HAP-1 (cell line): ENCODE measurements at regions not wholly inside any gene's neighbourhood (a gene's known extent, or its start where the extent isn't known, plus 50 kb on each side); places are given as distances from the start of the nearest gene placed in this dataset.

Source experiments
- DNase-seq, 2 experiments: peaks; one replicate each; pipeline ENCODE4 v3.0.0-alpha.2; 2016 to 2020; ENCODE audit warnings: low spot score in 2 of 2
- H3K27me3 ChIP-seq: fragments of 250-450 bp; sonication (Bioruptor Pico); 2 replicates; pipeline ENCODE4 v1.5.1; 2020; ENCODE audit warnings: low read depth, mild to moderate bottlenecking, moderate library complexity
- H3K36me3 ChIP-seq: fragments of 250-450 bp; sonication (Bioruptor Pico); replicated peaks from 2 replicates; pipeline ENCODE4 v1.5.1; 2020; ENCODE audit warnings: mild to moderate bottlenecking
- H3K4me1 ChIP-seq: fragments of 250-450 bp; sonication (Bioruptor Pico); 2 replicates; pipeline ENCODE4 v1.5.1; 2020; ENCODE audit warnings: mild to moderate bottlenecking
- H3K4me3 ChIP-seq: fragments of 250-450 bp; sonication (Bioruptor Pico); 2 replicates; pipeline ENCODE4 v1.5.1; 2020; ENCODE audit warnings: mild to moderate bottlenecking, moderate library complexity
- H3K9me3 ChIP-seq: fragments of 250-450 bp; sonication (Bioruptor Pico); 2 replicates; pipeline ENCODE4 v1.5.1; 2020; ENCODE audit warnings: mild to moderate bottlenecking, moderate library complexity
- in situ Hi-C: fragments of 300-500 bp; cut with MboI; formaldehyde crosslinking; loops from 3 replicates; pipeline ENCODE4 v1.14.3; 2020; ENCODE audit warnings: low sequenced_read_pairs, inconsistent platforms, mixed read lengths

DNA sequence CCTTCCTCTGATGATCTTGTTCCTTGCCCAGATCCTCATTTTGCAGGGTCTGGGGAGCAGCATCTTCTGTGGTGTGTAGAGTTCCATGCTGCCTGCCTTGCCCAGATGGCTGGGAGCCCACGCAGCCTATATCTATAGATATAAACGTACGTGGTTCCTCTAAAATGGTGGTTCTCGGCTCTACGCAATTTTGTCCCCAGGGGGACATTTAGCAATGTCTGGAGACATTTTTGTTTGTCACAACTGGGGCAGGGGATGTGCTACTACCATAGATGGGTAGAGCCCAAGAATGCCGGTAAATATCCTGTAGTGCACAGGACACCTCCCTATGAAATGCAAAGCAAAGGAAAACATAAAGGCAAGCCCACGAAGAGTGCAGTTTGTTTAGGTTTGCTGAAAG is 98.4 kb upstream of the SPACA1 start:
- H3K9me3 ChIP-seq, result no peaks in the 10 kb centered on the region
- no peaks in the 10 kb centered on the region for H3K36me3 ChIP-seq
- H3K4me1 ChIP-seq, result no peaks in the 10 kb centered on the region
- no peaks in the 10 kb centered on the region for H3K27me3 ChIP-seq
- H3K4me3 ChIP-seq, result no peak overlapping the region
- in situ Hi-C loops, result loop anchor here (25.0 kb wide), 2 partner anchors 538 to 913 kb away; no protein-coding TSS in a partner anchor
- DNase-seq, result no peak

DNA sequence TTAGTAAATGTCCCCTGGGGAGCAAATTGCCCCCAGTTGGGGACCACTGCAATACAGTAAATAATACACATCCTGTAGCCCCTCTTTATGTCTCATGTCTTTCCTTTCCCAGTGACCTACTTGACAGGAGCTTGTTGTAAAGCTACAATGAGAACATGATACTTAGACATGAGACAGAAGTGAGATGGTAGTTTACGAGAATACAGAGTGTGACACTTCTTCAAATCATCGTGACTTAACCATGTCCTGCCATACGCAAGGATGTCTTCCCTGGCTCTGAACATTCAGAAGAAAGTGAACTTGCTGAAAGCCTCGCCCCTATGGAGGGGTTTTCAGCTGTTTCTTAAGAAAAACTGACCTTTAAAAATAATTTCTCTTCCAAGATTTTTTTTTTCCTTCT is 101.0 kb upstream of the SPACA1 start:
- no peaks in the 10 kb centered on the region for H3K4me1 ChIP-seq
- in situ Hi-C loops, result loop anchor here (25.0 kb wide), 2 partner anchors 541 to 916 kb away; no protein-coding TSS in a partner anchor
- no peaks in the 10 kb centered on the region for H3K27me3 ChIP-seq
- H3K4me3 ChIP-seq, result no peak overlapping the region
- no peaks in the 10 kb centered on the region for H3K36me3 ChIP-seq
- DNase-seq, result no peak
- H3K9me3 ChIP-seq, result no peaks in the 10 kb centered on the region

DNA sequence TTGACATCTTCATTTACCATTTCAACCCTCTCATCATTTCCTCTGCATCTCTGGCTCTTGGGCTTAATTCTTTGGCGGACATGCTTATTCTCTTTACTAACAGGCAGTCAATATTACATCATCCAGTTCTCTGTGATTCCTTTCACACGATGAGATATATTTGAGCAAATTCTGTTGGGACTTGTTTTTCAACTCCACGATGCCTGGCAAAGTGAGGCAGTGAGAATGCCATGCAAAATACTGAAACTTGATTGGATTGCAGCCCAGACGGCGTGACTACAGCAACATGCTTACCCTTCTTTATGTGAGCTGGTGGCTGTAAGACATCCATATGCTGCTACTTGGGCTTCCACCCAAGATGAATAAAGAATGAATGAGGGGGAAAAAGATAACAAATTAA is 101.7 kb upstream of the SPACA1 start:
- Histone ChIP-seq H3K9me3 (no peaks in the 10 kb centered on the region), H3K36me3 (no peaks in the 10 kb centered on the region), H3K27me3 (no peaks in the 10 kb centered on the region), H3K4me1 (no peaks in the 10 kb centered on the region), H3K4me3 (no peak overlapping the region)
- in situ Hi-C loops, result loop anchor here (25.0 kb wide), 2 partner anchors 541 to 916 kb away; no protein-coding TSS in a partner anchor
- no peak for DNase-seq

DNA sequence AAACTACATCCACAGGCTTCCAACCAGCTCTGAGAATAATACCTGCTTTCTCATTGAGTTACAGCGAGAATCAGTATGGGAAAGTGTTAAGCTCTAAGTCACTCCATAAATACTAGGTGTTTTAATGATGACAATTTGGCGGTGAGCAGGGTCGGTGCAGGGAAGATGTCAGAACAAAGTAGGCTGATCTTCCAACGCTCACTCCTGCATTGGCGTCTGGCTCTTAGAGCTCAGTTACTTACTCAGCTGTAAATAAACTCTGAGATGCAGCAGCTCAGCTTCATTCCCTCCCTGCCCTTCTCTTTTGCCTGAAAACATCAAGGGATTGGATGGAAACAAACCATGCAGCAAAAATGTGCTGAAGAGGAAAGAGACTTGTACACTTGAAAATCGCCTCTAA is 102.5 kb upstream of the SPACA1 start:
- no peaks in the 10 kb centered on the region for H3K4me1 ChIP-seq
- no peaks in the 10 kb centered on the region for H3K9me3 ChIP-seq
- H3K27me3 ChIP-seq, result no peaks in the 10 kb centered on the region
- in situ Hi-C loops, result loop anchor here (25.0 kb wide), 2 partner anchors 542 to 917 kb away; no protein-coding TSS in a partner anchor
- no peaks in the 10 kb centered on the region for H3K36me3 ChIP-seq
- no peak for DNase-seq
- no peak overlapping the region for H3K4me3 ChIP-seq

DNA sequence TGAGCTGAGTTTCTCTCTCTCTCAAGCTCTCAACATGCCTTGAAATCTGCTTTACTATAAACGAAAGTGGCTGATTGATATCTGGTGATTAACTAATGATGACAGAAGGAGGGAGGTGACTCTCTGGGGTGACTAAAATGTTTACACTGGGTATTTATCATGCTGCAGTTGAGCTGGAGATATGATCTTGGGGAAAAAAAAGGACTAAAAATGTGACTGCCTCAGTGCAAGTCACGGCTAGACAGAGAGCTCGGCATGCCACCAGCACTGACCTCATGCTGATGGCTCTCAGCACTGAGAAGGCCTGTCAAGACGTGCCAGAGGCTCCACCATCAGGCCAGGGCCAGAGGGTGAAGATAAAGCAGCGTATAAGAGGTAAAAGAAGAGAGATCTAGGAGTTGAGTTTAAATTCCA is 103.1 kb upstream of the SPACA1 start:
- Histone ChIP-seq H3K36me3 (no peaks in the 10 kb centered on the region), H3K4me3 (no peak overlapping the region), H3K27me3 (no peaks in the 10 kb centered on the region), H3K4me1 (no peaks in the 10 kb centered on the region), H3K9me3 (no peaks in the 10 kb centered on the region)
- in situ Hi-C loops, result loop anchor here (25.0 kb wide), 2 partner anchors 543 to 918 kb away; no protein-coding TSS in a partner anchor
- no peak for DNase-seq

DNA sequence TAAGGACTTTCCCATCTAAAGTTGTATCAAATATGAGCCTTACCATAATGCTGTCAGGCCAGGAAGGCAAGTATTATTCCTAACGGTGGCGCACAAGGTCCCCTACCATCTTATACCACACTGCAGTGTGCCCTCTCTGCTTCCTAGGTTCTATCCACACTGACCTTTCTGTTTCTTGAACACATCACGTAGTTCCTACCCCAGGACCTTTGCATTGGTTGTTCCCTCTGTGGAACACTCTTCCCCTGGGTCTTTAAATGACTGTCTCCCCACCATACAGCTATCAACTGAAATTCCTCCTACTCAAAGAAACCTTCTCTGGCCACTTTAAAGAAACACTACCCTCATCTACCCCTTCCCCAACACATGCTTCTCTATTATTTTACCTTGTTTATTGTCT is 104.5 kb upstream of the SPACA1 start:
- no peaks in the 10 kb centered on the region for H3K36me3 ChIP-seq
- H3K9me3 ChIP-seq, result no peaks in the 10 kb centered on the region
- no peak overlapping the region for H3K4me3 ChIP-seq
- in situ Hi-C loops, result loop anchor here (25.0 kb wide), 2 partner anchors 544 to 919 kb away; no protein-coding TSS in a partner anchor
- no peaks in the 10 kb centered on the region for H3K4me1 ChIP-seq
- H3K27me3 ChIP-seq, result no peaks in the 10 kb centered on the region
- DNase-seq, result no peak

DNA sequence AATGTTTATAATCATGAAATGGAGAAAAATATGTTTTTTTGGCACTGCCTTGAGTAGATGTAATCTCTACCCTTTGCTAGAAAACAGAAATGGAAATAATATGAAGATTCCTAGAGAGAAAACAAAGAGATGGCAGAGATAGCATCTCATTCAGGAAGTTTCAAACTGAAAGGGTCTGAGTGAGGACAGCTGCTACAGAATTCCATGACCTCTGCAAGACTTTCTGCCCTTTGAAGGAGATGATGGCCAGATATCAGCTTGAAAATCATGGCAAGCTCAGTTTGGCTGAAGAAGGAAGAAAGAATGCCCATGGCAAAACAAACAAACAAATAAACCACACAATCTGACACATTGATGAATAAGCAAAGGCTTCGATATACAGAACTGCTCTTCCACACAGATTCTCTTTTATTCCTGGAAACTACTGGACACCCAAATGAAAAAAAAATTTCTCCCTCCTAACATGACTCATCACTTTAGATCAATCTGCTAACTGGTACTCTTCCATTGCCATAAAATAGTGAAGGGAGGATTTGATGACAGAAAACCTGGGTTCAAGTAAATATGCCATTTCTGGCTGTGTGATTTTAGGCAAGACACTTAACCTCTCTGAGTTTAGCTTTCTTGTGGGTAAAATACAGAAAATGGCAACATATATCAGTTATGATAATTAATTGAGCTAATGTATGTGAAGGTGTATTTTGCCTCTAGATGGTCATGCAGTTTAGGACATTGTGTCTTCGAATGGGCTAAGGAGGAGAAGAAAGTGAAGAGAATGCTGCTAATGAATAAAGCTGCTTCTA is 105.9 kb upstream of the SPACA1 start:
- Histone ChIP-seq H3K9me3 (no peaks in the 10 kb centered on the region), H3K4me3 (no peak overlapping the region), H3K27me3 (no peaks in the 10 kb centered on the region), H3K36me3 (no peaks in the 10 kb centered on the region), H3K4me1 (no peaks in the 10 kb centered on the region)
- no peak for DNase-seq
- in situ Hi-C loops, result loop anchor here (25.0 kb wide), 2 partner anchors 546 to 921 kb away; no protein-coding TSS in a partner anchor

DNA sequence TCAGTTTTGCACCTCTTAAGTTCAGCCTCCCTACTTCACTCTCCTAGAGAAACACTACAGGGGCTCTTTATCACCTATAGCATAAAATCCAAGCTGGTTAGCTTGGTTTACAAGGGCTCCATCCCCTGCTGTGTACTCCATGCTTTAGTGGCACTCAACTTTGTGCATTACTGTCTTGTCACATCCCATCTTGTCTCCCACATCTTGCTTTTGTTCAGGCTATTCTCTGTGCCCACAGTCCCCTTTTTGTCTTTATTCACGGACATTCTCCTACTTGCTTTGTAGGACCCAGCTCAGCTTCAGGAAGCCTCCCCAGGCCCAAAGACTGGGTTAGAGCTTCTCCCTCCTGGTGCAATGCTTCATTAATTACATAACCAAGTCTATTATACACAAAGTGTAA is 107.9 kb upstream of the SPACA1 start:
- Histone ChIP-seq H3K9me3 (no peaks in the 10 kb centered on the region), H3K4me1 (no peaks in the 10 kb centered on the region), H3K27me3 (no peaks in the 10 kb centered on the region), H3K36me3 (no peaks in the 10 kb centered on the region), H3K4me3 (no peak overlapping the region)
- no peak for DNase-seq
- in situ Hi-C loops, result loop anchor here (25.0 kb wide), 2 partner anchors 548 to 923 kb away; no protein-coding TSS in a partner anchor

DNA sequence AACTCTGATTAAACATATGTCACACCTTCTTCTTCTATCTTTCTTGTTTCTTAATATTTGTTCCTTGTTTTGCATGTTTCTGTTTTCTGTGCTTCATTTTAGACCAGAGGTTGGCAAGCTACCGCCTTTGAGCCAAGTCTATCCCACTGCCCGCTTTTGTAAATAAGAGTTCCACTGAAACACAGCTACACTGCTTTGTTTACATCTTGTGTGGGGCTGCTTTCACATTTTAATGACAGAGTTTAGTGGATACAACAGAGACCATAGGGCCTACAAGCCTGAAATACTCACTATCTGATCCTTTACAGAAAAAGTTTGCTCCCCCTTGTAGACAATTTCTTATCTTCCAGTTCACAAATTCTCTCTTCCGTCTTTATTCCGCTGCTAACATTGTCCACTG is 109.4 kb upstream of the SPACA1 start:
- no peaks in the 10 kb centered on the region for H3K36me3 ChIP-seq
- H3K4me1 ChIP-seq, result no peaks in the 10 kb centered on the region
- no peaks in the 10 kb centered on the region for H3K27me3 ChIP-seq
- no peaks in the 10 kb centered on the region for H3K9me3 ChIP-seq
- no peak overlapping the region for H3K4me3 ChIP-seq
- no peak for DNase-seq
- in situ Hi-C loops, result loop anchor here (25.0 kb wide), 2 partner anchors 549 to 924 kb away; no protein-coding TSS in a partner anchor

DNA sequence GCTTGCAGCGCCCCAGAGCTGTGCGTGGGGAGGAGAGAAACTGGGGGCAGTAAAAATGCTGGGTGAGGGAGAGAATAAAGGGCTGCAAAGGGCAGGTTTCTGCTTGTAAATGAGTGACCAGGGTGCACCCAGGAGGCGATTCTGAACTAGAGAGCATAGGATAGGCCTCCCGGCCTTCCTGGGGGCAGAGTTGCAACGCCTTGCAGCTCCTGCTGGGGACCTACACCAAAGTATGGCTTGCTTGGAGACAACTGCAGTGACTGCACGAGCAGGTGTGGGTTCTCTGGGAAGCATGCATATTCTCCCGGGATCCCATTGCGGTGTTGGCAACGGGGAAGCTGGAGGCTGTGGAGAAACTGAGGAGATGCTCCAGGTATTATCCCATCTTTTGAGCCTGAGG is 111.6 kb upstream of the SPACA1 start:
- H3K9me3 ChIP-seq, result no peaks in the 10 kb centered on the region
- in situ Hi-C loops, result loop anchor here (25.0 kb wide), 2 partner anchors 551 to 926 kb away; no protein-coding TSS in a partner anchor

DNA sequence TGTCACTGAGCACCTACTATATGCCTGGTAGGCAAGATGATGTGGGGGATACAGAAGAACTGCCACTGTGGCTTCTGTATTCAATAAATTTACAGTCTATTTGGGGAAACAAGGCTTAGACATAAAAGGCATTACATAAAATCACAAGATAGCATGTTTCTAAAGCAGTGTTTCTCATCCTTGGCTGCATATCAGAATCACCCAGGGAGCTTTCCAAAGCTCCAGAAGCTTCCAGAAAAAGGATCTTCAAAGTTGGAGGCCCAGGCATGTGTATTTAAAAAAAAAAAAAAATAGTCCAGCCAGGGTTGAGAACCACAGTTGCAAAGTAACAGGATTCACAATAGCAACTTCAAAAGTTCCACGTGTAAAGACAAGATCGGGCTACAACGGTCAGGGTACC is 112.4 kb upstream of the SPACA1 start:
- DNase-seq, result no peak
- Histone ChIP-seq H3K4me3 (no peak overlapping the region), H3K36me3 (no peaks in the 10 kb centered on the region), H3K27me3 (no peaks in the 10 kb centered on the region), H3K9me3 (no peaks in the 10 kb centered on the region), H3K4me1 (peaks cover under 1% of the 10 kb centered on the region; the same call in 1 of the 2 replicates)
- in situ Hi-C loops, result loop anchor here (25.0 kb wide), 2 partner anchors 552 to 927 kb away; no protein-coding TSS in a partner anchor

More for the DNA sequence above, 111.6 kb upstream of the SPACA1 start:
- DNase-seq, result no peak
- Histone ChIP-seq H3K4me1 (no peaks in the 10 kb centered on the region), H3K27me3 (no peaks in the 10 kb centered on the region), H3K36me3 (no peaks in the 10 kb centered on the region), H3K4me3 (no peak overlapping the region)

DNA sequence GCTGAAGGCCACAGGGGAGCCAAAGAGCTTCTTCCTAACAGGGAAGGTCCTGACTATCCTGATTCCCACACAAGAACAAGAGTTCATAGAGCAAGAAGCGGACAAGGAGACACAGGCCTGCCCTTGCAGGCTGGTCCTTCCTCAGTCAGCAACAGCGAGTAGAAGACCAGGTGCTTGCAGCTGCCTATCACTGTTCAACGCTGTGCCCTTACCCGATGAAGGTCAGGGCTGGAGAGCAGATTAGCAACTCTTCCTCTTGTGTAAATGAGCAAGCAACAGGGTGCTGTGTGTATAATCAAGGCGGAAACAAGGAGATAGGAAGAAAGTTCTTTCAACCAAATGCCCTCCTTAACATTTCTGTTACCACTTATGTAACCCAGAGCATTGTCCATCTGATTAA is 115.3 kb upstream of the SPACA1 start:
- no peaks in the 10 kb centered on the region for H3K9me3 ChIP-seq
- H3K4me3 ChIP-seq, result no peak overlapping the region
- peaks cover 9% of the 10 kb centered on the region for H3K4me1 ChIP-seq
- H3K27me3 ChIP-seq, result no peaks in the 10 kb centered on the region
- H3K36me3 ChIP-seq, result no peaks in the 10 kb centered on the region
- no peak for DNase-seq
- in situ Hi-C loops, result loop anchor here (25.0 kb wide), 2 partner anchors 555 to 930 kb away; no protein-coding TSS in a partner anchor

DNA sequence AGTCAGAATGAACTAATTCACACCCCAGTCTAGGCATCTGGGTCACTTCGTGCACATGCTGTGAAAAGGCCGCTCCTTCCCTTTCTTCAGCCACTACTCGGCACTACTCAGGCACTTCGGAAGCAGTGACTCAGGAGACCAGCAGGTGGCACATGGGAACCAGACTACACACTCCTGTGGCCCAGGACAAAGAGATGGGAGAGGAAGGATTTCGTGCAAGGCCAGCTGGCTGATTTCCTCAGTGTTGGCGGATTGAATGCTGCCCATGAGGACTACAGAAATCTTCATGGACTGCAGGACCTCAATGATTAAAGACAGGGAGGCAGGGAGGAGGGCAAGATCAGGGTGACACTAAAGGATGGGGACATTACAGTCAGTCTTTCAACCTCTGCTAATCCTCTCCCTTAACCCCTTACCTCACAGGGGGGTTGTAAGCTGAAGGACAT is 117.8 kb upstream of the SPACA1 start:
- DNase-seq, result peak; percentile 89
- H3K36me3 ChIP-seq, result no peaks in the 10 kb centered on the region
- H3K4me1 ChIP-seq, result peaks cover 9% of the 10 kb centered on the region
- no peaks in the 10 kb centered on the region for H3K9me3 ChIP-seq
- in situ Hi-C loops, result loop anchor here (25.0 kb wide), 2 partner anchors 557 to 932 kb away; no protein-coding TSS in a partner anchor
- H3K4me3 ChIP-seq, result no peak overlapping the region
- no peaks in the 10 kb centered on the region for H3K27me3 ChIP-seq

DNA sequence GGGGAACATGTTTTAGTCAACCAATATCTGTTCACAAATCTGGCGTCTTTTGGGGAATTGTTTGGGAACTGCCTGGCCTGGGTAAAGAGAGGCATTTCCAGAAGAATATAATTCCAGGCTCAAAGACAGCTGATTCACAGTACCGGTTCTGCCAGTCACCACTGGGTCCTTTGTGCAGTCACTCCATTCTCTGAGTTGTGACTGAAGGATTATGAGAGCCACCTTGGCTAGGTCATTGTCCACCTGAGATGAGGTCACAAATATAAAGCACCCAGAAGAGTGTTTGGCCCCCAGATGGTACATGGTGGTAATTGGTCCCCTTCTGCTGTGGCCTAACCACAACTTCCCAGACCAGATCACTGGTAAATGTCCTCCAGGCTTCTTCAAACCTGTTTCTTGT is 121.0 kb upstream of the SPACA1 start:
- in situ Hi-C loops, result loop anchor here (25.0 kb wide), 2 partner anchors 561 to 936 kb away; no protein-coding TSS in a partner anchor
- Histone ChIP-seq H3K9me3 (no peaks in the 10 kb centered on the region), H3K36me3 (no peaks in the 10 kb centered on the region), H3K4me1 (peaks cover 9% of the 10 kb centered on the region), H3K4me3 (no peak overlapping the region), H3K27me3 (no peaks in the 10 kb centered on the region)
- no peak for DNase-seq
